Parathyroid adenoma (tissue), 2 donors: ENCODE measurements at regions not wholly inside any gene's neighbourhood (a gene's known extent, or its start where the extent isn't known, plus 50 kb on each side); places are given as distances from the start of the nearest gene placed in this dataset.

ENCODE experiments used
- H2AFZ ChIP-seq: fragments of 300-600 bp; sonication (generic); one replicate; pipeline ENCODE4 v1.7.0; 2017; ENCODE audit warnings: antibody characterized with exemption, mild to moderate bottlenecking
- H3K27ac ChIP-seq: fragments of 300-600 bp; sonication (generic); one replicate; pipeline ENCODE4 v1.7.0; 2017
- H3K27me3 ChIP-seq: fragments of 300-600 bp; sonication (generic); one replicate; pipeline ENCODE4 v1.7.0; 2017; ENCODE audit warnings: low read length; ENCODE audit not compliant: control insufficient read depth, insufficient read depth
- H3K36me3 ChIP-seq: fragments of 300-600 bp; sonication (generic); one replicate; pipeline ENCODE4 v1.7.0; 2017; ENCODE audit warnings: low read length; ENCODE audit not compliant: control insufficient read depth, insufficient read depth
- H3K4me1 ChIP-seq: fragments of 300-600 bp; sonication (generic); one replicate; pipeline ENCODE4 v1.7.0; 2017; ENCODE audit warnings: control low read depth
- H3K4me2 ChIP-seq: fragments of 300-600 bp; sonication (generic); one replicate; pipeline ENCODE4 v1.7.0; 2017; ENCODE audit warnings: low read length
- H3K4me3 ChIP-seq: fragments of 300-600 bp; sonication (generic); one replicate; pipeline ENCODE4 v1.7.0; 2017; ENCODE audit warnings: low read depth, low read length
- H3K79me2 ChIP-seq: fragments of 300-600 bp; sonication (generic); one replicate; pipeline ENCODE4 v1.7.0; 2017; ENCODE audit warnings: control low read depth
- H3K9ac ChIP-seq: fragments of 300-600 bp; sonication (generic); one replicate; pipeline ENCODE4 v1.7.0; 2017; ENCODE audit warnings: mild to moderate bottlenecking
- H3K9me3 ChIP-seq: fragments of 300-600 bp; sonication (generic); one replicate; pipeline ENCODE4 v1.7.0; 2017; ENCODE audit warnings: low read length; ENCODE audit not compliant: control insufficient read depth
- CTCF ChIP-seq: fragments of 300-600 bp; sonication (generic); IDR thresholded peaks from one replicate; pipeline ENCODE4 v1.7.0; 2017; ENCODE audit warnings: antibody characterized with exemption, mild to moderate bottlenecking
- donor health status: primary hyperparathyroidism.

- Histone ChIP-seq H3K4me2 (no peak overlapping the region), H2AFZ (no peak overlapping the region), H3K4me1 (no peaks in the 10 kb centered on the region), H3K9me3 (no peaks in the 10 kb centered on the region), H3K79me2 (no peaks in the 10 kb centered on the region), H3K36me3 (no peaks in the 10 kb centered on the region), H3K27me3 (no peaks in the 10 kb centered on the region), H3K27ac (no peak overlapping the region), H3K9ac (no peak overlapping the region), H3K4me3 (no peak overlapping the region)
- TF ChIP-seq CTCF: no peak
Measured at GRCh38 chr5:107313921-107314320, 356.8 kb downstream of the EFNA5 start.

- Histone ChIP-seq H3K9me3 (no peaks in the 10 kb centered on the region), H3K36me3 (no peaks in the 10 kb centered on the region), H3K4me2 (no peak overlapping the region), H3K4me3 (no peak overlapping the region), H3K27me3 (no peaks in the 10 kb centered on the region), H2AFZ (no peak overlapping the region), H3K27ac (no peak overlapping the region), H3K4me1 (no peaks in the 10 kb centered on the region), H3K79me2 (no peaks in the 10 kb centered on the region), H3K9ac (no peak overlapping the region)
- TF ChIP-seq CTCF: no peak
Measured at GRCh38 chr5:107313098-107313497, 357.6 kb downstream of the EFNA5 start.

DNA sequence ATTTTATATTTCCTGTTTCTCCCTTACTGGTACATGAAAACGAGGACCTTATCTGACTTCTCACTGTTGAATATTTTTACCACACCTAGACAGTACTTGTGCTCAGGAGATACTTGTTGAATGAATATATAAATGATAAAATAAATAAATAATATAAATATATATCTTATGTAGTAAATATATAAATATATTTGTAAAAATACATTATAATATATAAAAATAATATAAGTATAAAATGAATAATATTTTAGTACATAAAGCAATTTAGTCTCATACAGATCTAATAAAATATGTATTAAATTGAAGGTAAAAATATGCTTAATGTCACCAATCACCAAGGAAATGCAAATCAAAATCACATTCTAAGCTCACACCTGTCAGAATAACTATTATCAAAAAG, 360.6 kb downstream of the EFNA5 start:
- Histone ChIP-seq H3K9ac (no peak overlapping the region), H3K9me3 (no peaks in the 10 kb centered on the region), H2AFZ (no peak overlapping the region), H3K4me1 (no peaks in the 10 kb centered on the region), H3K4me3 (no peak overlapping the region), H3K27ac (no peak overlapping the region), H3K27me3 (no peaks in the 10 kb centered on the region), H3K36me3 (no peaks in the 10 kb centered on the region), H3K79me2 (no peaks in the 10 kb centered on the region), H3K4me2 (no peak overlapping the region)
- no peak for TF ChIP-seq CTCF

DNA sequence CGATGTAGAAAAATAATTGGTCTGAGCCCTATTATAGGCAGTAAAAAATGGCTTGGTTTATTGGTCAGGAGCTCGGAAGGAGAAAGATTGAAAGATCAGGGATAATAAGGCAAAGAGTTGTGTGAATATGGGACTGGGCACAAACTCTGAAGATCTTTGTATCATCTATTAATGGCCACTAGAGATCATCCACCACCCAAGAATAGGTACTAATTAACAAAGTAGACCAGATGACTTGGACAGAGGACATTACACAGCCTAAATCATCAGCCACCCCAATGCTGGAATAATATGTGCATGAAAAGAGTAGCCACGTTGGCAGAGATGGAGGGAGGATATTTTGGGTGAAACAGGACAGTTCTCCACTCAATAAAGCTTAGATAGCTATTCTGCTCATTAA, 364.1 kb downstream of the EFNA5 start:
- Histone ChIP-seq H3K4me2 (no peak overlapping the region), H3K9me3 (no peaks in the 10 kb centered on the region), H3K36me3 (no peaks in the 10 kb centered on the region), H3K4me1 (no peaks in the 10 kb centered on the region), H3K9ac (no peak overlapping the region), H3K79me2 (no peaks in the 10 kb centered on the region), H3K27ac (no peak overlapping the region), H3K4me3 (no peak overlapping the region), H3K27me3 (no peaks in the 10 kb centered on the region), H2AFZ (no peak overlapping the region)
- TF ChIP-seq CTCF: no peak

GRCh38 chr5:107306002-107306401, 364.7 kb downstream of the EFNA5 start:
- H3K27ac ChIP-seq: no peak overlapping the region
- H3K36me3 ChIP-seq: no peaks in the 10 kb centered on the region
- no peak overlapping the region for H3K4me3 ChIP-seq
- no peak overlapping the region for H3K4me2 ChIP-seq
- no peak for TF ChIP-seq CTCF
- no peak overlapping the region for H2AFZ ChIP-seq
- no peaks in the 10 kb centered on the region for H3K9me3 ChIP-seq
- no peak overlapping the region for H3K9ac ChIP-seq
- H3K4me1 ChIP-seq: no peaks in the 10 kb centered on the region
- H3K79me2 ChIP-seq: no peaks in the 10 kb centered on the region
- no peaks in the 10 kb centered on the region for H3K27me3 ChIP-seq
